Head of caudate nucleus (tissue), 42 donors: ENCODE measurements at regions not wholly inside any gene's neighbourhood (a gene's known extent, or its start where the extent isn't known, plus 50 kb on each side); places are given as distances from the start of the nearest gene placed in this dataset.
"Not testable (repeated sequence)": the region's sequence is repeated elsewhere in the genome, so short reads cannot be mapped to it uniquely, and the experiment has no call there.

Experiments
- DNase-seq, 42 donors: peaks; one replicate each; pipeline versions ENCODE4 v3.0.0 to v3.0.0-alpha.2; 2020 to 2021; ENCODE audit warnings: mixed read lengths in 7 of 42
- intact Hi-C: fragments of 100-400 bp; cut with DNase I; formaldehyde crosslinking; loops from one replicate; pipeline ENCODE4 v1.15.0; 2022

GRCh38 chr3:13148561-13149329, 75.5 kb upstream of the IQSEC1 start:
- intact Hi-C loops, result no loop called here
- DNase-seq, result peak in 6 of 42 donors; percentile 3 to 27 (median 18)

GRCh38 chr3:13148126-13148525, 74.9 kb upstream of the IQSEC1 start:
- DNase-seq, result peak in 3 of 42 donors; percentile 2 to 5 (median 3)
- intact Hi-C loops, result no loop called here

- intact Hi-C loops, result no loop called here
- DNase-seq, result no peak
Measured at GRCh38 chr3:13147344-13147743, 74.1 kb upstream of the IQSEC1 start.

- peak in 4 of 42 donors; percentile 1 to 12 (median 8) for DNase-seq
- intact Hi-C loops, result no loop called here
Measured at GRCh38 chr3:13146643-13147143, 73.5 kb upstream of the IQSEC1 start.

- intact Hi-C loops, result no loop called here
- DNase-seq, result peak in 5 of 42 donors; percentile 4 to 15 (median 6)
Measured at GRCh38 chr3:13145826-13146642, 72.8 kb upstream of the IQSEC1 start.

GRCh38 chr3:13145131-13145825, 72.0 kb upstream of the IQSEC1 start:
- peak in 5 of 42 donors; percentile 3 to 27 (median 5) for DNase-seq
- intact Hi-C loops, result no loop called here

DNA sequence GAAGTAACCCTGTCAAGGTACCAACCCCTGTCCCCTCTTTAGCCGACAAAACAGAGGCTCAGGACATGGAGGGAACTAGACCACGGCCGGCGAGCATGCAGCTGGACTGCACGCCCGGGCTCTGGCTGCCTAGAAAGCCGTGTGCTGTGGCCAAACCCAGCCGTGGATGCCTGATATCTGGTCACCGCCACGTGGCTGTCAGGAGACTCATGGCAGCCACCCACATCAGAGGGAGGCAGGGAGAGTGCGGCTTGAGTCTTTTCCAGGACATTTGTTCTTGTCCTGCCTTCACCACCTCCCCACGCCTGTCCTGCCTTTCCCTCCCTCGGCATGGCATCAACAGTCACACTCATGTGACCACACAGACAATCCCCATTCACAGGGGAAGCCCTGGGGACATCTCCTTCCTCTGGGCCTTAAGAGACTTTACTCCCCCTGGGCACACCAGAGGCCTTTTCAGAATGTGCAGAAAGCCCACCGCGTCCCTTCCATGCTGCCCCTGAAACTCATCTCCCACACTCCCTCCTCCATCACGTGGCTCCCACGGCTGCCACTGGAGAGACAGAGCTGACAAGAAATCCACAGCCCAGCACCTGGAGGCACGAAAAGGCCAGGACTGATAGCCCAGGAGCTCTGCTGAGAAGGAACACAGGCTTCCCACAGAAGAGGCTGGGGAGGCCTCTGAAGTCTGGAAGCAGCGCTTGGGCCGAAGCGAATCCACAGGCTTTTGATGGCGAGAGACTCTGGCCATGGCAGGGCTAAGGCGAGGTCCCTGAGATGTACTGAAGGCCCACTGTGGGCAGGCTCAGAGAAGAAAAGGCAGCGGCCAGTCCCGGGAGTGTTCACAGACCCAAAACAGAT, 71.2 kb upstream of the IQSEC1 start:
- intact Hi-C loops, result no loop called here
- DNase-seq, result peak in 23 of 42 donors; percentile 8 to 65 (median 29)

GRCh38 chr3:13143381-13144004, 70.3 kb upstream of the IQSEC1 start:
- DNase-seq, result peak in 7 of 42 donors; percentile 3 to 26 (median 7)
- intact Hi-C loops, result no loop called here

DNA sequence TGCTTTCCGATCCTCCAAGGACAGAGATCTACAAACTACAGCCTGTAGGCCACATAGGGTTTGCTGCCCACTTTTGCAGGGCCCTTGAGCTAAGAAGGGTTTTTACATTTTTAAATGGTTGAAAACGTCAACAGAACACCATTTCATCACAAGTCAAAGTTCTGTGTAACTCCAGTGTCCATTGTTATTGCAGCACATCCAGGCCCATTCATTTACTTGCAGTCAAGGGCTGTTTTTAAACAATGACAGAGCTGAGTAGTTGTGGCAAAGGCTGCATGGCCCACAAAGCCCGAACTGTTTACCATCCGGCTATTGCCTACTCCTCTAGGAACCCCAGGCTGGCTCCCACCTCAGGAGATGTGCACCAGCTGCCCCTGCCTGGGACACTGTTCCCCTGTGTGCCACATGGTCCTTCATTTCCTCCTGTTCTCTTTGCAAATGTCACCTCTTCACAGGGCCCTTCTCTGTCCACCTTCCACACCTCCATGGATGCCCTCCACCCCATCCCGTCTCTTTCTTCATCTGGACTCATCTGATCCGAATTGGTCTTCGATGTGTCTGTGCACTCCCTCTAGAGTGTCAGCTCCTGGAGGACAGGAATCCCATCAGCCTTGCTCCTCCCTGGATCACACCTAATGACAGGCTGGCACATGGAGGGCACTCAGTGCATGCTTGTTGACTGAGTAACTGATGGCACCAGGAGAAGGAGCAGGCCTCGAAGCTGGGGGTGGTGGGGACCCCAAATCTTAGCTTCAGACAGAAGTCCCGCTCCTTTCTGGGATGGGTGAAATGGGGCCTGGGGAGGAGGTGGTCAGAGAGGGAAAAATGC, 69.5 kb upstream of the IQSEC1 start:
- DNase-seq, result peak in 9 of 42 donors; percentile 3 to 43 (median 26)
- intact Hi-C loops, result no loop called here

DNA sequence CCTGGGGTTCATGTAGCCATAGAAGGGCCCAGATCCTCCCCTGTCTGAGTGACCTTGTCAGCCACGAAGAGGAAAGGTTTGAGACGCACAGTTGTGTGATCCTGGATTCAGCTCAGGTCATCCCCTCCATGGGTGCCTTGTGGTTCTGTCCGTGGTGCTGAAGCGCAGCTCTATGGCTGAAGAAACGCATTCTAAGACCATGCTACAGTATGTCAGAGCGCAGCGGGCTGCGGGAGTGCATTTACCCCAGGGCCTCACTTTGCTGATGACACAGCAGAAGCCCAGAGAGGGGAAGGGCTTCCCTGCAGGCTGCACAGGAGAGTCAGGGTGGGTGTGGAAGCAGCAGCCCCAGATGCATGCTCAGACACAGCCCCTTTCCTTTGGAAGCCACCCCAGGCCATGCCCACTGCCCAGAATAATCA, 68.8 kb upstream of the IQSEC1 start:
- intact Hi-C loops, result no loop called here
- peak in 18 of 42 donors; percentile 11 to 66 (median 28) for DNase-seq

DNA sequence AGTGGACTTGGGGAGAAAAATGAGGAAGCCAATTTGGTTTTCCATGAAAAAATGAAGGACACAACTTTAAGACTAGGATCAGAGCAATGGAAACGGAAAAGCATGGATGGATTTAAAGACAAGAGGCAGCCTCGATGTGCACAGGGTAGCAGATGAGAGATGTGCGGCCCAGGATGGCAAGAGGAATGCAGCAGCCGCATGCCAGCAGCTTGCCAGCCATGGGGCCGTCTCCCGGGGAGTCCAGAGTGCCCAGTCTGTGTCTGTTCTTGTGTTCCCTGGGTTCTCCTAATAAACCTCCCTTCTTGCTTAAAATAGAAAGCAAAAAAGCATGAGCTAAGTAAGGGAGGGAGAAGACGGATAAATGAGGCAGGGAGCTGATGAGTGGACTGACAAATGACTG, 68.0 kb upstream of the IQSEC1 start:
- peak in 4 of 42 donors; percentile 3 to 16 (median 10) for DNase-seq
- intact Hi-C loops, result no loop called here

GRCh38 chr3:13140596-13140995, 67.4 kb upstream of the IQSEC1 start:
- peak in 6 of 42 donors; percentile 3 to 27 (median 9) for DNase-seq
- intact Hi-C loops, result no loop called here

GRCh38 chr3:13139471-13140065, 66.3 kb upstream of the IQSEC1 start:
- peak in 6 of 42 donors; percentile 3 to 17 (median 12) for DNase-seq
- intact Hi-C loops, result no loop called here

DNA sequence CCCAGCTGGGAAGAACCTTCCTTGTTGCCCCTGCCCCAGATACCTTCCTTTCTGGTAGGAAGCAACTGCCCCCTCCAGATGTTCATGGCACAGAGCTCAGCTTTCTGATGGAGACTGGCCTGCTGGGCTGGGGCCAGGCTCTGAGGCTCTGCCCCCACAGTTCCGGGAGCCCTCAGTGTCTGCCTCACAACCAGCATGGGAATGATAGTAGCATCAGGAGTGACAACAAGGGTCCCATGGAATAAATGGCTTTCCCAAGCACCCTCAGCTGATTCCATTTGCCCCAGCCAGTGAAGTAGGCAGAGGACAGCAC, 65.6 kb upstream of the IQSEC1 start:
- peak in 8 of 42 donors; percentile 1 to 29 (median 7) for DNase-seq
- intact Hi-C loops, result no loop called here

- intact Hi-C loops, result no loop called here
- DNase-seq, result peak in 10 of 42 donors; percentile 3 to 38 (median 12)
Measured at GRCh38 chr3:13137941-13138832, 65.0 kb upstream of the IQSEC1 start.

GRCh38 chr3:13136848-13137247, 63.6 kb upstream of the IQSEC1 start:
- peak in 3 of 42 donors; percentile 5 to 12 (median 7) for DNase-seq
- intact Hi-C loops, result not testable (repeated sequence)
